ENCODE measurements at regions not wholly inside any gene's neighbourhood (a gene's known extent, or its start where the extent isn't known, plus 50 kb on each side); places are given as distances from the start of the nearest gene placed in this dataset.

DNA sequence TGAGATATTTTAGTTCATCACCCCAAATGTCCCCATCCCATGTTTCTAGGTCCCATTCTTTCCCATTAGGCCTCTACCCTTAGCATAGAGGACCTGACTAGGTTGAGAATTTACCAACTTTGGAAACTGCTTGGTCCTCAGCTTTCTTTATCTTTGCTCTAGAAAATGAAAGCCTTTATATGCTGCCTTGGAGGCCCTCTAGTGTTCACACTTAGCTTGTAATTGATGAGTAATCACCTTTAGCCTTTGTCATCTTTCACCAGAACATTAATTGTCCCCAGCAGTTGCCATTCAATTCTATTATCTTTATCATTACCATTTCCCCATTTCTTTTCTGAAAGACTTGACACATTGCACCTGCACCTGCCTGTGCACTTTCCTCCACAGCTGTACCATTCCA is 589.2 kb upstream of the NR3C2 start:
- peak; percentile 69 for ATAC-seq

DNA sequence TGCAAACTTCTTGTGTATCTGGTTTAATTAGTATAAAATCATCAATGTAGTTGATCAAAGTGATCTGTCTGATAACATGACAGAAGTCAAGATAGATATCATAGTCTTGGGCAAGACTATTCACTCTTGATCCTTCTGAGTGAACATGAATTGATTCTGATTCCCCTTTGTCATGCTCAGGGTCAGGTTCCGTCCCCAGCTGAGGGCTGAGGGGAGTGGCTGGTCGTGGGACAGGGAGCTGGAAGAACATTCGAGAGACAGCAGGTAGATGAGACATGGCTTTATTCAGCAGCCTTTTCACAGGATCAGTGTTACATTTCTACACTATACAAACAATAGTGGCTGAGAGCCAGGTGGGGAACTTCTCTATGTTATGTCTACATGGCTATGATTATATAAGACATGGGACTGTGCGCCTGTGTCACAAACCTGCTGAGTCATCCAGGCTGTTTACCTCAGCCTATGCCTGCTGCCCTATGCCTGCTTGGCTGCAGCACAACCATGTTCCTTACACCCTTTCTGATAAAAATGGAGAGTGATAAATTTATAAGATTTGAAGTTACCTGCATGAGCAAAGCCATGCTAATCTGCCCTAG is 586.9 kb upstream of the NR3C2 start:
- ATAC-seq, result peak; percentile 65

DNA sequence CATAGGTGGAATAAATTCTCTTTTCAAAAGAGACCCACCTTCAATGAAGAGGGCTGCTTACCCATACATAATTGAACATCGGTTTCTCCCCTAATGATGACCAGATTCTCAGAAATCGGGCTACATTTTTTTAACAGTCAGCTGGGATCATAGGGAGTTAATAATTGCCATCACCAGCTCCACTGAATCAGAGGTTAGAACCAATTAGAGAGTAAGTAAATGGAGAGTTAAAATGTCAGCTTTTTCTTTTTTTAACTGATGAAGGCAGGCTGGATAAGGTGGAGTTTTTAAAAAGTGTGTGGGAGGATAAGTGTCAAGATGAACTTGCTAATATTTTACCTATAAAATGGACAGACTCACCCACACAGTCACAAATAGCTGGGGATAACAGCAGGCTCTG is 584.5 kb upstream of the NR3C2 start:
- ATAC-seq, result no peak

DNA sequence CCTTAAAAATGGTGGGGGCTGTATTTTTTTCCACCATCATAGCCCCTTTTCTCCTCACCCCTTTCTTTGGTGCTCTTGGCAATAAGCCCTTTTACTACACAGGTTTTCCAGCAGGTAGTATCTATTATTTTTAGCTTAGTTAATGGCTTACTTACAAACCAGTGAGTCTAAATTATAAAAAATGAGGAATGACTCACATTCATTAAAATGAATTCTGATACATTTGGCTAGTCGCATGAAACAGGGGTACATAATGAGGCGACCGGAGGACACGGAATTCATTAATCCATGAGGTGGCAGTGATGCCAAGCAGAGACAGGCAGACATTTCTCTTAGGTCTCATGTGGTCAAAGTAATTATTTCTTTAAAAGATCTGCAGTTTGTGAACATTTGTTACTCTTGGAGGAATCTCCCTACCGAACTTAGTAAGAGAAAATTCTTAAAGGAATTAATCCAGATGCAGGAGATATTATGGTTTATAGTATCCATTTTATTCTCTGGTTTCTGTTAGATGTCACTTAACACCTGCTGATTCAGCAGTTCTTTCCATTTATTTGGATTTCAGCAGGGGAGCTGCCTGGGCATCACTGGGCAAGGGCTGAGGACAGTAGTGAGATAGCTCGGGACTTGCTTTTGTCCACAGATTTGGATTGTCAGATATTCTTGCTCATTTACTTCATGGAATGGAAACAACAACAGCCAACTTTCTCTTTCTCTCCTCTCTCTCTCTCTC is 575.0 kb upstream of the NR3C2 start:
- ATAC-seq, result no peak

DNA sequence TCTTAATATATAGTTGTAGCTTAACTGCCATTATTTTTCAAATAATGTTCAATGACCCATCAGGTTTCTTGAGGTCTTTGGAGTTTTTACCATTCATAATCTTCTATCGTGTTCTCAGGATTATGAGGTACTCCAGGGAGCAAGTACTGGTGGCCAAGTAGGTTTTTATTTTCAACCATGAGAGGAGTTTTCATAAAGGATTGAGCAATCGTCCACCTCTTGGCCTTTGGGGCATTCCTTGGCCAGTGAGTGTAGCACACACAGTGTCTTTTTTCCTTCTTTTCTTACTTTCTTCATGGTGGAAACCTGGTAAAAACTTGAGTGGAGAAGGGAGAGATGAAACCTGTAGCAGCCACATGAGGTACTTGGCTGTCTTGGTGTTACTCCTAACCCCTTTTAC is 567.0 kb upstream of the NR3C2 start:
- no peak for ATAC-seq

DNA sequence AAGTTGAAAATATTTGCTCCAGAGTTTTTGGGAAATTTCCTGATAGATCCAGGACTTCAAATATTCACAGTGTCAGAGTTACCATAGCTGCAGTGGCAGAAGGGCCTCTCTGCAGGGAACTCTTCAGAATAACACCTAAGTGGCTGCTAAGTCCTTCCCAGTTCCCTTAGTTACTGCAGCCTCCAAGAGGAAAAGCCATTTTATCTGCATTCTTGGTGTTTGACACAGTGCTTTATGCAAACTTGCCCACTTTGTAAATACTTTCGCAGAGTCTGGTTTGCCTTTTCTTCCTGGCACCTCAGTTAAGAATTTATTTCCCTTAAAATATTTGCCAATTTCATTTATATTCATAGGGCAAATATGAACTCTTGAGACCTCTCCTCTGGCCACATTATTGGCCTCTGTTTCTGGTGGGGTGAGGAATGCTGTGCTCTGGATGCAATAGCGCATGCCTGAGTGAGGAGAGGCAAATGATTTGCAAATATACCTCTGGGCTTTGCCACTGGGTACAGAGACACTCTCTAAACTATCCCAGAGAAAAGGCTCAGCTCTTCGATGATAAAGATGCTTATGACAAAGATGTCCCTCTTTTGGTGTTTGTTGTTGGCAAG is 566.3 kb upstream of the NR3C2 start:
- no peak for ATAC-seq

DNA sequence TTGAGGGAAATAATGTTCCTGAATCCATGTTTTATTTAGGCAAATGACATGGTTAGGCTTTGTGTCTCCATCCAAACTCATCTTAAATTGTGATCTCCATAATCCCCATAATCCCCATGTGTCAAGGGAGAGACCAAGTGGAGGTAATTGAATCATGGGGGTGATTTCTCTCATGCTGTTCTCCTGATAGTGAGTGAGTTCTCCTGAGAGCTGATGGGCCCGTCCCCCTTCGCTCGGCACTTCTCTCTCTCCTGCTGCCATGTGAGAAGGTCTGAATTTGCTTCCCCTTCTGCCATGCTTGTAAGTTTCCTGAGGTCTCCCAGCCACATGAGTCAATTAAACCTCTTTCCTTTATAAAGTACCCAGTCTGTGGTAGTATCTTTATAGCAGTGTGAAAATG is 563.0 kb upstream of the NR3C2 start:
- ATAC-seq, result no peak

DNA sequence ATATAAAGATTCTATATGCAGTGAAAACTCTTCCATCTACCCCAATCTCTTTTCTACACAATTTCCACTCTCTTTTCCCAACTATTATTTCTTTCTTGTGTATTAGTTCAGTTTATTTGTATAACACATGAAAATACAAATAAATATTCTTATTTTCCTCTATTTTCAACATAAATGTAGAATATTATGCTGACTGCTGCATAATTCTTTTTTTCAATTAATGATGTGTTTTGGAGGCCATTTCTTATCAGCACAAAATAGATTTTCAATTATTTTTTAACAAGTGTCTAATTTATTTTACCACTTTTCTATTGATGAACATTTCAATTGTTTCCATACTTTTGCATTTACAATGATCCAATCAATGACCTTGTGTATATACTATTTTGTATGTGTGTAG is 557.7 kb upstream of the NR3C2 start:
- ATAC-seq, result no peak

DNA sequence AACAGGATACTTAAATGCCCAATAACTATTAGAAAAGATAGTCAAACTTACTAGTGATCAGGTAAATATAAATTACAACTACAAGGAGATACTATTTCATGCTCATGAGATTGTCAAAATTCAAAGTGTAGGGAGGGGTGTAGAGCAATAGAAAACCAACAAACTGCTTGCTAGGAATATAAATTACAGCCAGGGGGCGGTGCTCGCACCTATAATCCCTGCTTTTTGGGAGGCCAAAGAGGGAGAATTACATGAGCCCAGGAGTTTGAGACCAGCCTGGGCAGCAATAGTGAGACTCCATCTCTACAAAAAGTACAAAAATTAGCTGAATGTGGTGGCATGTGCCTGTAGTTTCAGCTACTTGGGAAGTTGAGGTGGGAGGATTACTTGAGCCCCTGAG is 556.5 kb upstream of the NR3C2 start:
- ATAC-seq, result no peak

DNA sequence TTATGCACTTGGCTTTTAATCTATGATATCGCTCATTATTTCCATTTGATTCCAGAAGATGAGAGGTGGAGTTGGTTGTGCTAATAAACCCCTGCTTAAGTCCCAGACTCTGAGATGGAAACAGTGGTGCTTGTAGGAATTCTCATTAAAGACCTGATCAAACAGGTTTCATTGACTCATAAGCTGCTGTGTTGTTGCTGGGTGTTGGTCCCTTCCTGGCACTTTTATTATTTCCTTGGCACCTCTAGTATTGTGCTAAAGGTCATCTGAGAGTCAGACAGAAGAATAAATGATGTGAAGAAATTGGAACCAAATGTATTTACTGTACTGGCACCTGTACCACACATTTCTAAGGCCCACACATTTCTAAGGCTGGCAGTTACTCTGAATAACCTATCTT is 544.7 kb upstream of the NR3C2 start:
- ATAC-seq, result peak; percentile 99

DNA sequence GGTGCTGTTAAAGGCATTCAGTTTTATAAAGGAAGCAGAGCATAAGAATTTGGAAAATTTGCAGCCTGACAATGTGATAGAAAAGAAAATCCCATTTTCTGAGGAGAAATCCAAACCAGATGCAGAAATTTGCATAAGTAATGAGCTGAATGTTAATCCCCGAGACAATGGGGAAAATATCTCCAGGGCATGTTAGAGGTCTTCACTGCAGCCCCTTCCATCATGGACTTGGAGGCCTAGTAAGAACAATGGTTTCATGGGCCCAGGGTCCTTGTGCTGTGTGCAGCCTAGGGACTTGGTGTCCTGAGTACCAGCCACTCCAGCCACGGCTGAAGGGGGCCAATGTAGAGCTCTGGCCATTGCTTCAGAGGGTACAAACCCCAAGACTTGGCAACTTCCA is 542.7 kb upstream of the NR3C2 start:
- ATAC-seq, result no peak

DNA sequence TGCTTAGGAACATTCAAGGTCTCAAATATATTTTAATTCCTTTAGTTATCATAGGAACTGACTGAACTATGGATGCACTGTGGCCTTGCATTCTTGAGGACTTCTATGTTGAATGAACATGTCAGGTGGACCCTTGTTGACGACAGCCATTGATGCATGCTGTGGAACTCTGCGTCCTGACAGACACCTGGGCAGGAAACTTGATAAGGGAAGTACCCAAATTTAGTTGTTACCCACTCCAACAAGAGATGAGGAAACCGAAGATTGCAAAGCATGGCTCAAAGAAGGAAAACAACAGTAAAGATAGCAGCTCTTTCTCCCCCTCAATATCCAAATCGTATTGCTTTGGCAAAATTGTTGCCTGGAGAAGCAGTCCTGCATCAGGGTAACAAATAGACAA is 540.0 kb upstream of the NR3C2 start:
- ATAC-seq, result no peak

DNA sequence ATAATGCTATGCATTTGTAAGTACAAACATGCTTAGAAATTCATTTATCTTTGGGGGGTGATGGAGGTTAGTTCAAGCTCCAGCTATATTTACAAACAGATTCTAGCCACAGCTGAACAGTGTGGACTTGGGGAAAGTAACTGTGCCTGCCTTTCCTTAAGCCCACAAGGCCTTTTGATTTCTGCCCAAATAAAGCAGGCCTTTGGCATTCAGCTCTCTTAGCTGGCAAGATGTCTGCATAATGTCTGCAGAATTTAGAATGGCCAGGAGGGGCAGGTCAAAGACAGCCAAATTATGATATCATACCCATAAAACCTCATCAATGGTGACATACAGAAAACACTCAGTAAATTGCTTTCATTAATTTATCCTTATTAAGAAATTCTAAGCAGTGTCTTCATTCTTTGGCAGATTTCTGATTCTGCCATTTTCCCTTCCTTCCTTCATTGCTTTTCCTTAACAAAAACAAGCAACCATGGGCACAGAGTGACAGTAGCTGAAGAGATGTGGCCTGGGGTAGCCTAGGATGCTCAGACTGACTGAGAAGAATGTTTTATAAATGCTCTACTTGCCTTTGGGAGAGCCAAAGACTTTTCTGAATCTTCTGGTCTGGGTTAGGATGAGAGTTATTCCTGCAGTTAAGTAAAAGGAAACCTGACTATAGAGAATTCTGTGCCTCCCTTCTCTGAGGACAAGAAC is 538.7 kb upstream of the NR3C2 start:
- no peak for ATAC-seq

DNA sequence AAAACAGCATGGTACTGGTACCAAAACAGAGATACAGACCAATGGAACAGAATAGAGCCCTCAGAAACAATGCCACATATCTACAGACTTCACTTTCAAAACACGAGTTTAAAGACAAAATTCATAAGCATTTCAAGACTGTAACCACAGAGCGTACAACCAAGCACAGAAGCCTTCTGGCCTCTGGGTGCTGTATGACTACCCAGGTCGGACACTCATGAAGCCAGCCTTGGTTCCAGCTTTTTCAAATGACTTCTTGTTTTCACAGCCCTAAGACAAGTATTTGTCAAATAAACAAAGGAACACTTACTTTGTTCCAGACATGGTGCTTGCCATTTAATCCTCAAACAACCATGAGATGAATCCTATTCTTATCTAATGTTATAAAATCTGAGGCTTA is 536.1 kb upstream of the NR3C2 start:
- ATAC-seq, result peak; percentile 26

DNA sequence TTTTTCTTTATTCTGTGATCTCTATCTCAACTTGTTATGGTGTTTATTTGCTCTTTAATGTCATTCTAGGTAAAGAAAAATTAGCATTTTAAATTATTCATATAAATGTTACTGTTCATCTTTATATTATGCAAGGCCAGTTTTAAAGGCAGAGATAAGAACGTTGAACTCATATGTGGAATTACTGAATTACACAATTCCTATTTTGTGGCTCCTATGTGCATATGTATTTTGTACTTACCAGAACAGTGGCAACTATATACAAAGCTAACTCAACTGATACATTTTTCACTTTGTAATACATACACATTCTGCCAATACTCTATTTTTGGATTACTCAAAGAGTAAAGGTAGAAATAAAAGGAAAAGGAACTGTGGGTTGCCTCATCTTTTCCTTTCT is 533.2 kb upstream of the NR3C2 start:
- no peak for ATAC-seq

DNA sequence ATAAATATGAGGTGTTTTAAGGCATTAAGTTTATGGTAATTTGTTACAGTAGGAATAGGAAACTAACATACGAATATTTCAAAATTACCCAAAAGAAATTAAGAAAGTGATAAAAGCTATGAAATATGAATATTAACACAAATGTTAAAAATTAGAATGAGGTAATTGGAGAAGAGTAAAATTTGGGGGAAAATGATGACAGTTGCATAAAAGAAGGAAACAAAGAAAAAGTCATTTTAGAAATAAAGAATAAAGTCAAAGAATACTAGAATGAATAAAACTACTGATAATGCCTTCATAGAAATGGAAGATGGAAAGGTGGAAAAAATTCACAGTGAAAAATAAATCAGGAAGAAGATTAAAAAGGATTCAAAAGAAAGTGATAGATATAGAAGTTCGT is 522.9 kb upstream of the NR3C2 start:
- no peak for ATAC-seq

DNA sequence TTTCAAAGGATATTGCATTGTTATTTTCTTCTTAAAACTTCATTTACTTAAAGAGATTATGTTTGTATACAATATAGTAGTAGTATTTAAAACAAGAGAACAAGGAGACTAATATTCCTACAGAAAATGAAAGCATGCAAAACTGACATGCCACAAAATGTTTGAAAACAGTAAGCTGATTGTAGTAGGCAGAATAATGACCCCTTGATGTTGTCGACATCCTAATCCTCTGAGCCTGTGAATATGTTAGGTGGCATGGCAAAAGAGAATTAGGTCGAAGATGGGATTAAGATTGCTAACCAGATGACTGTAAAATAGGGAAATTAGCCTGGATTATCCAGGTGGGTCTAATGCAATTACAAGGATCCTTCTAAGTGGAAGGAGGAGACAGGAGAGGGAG is 522.2 kb upstream of the NR3C2 start:
- ATAC-seq, result no peak

DNA sequence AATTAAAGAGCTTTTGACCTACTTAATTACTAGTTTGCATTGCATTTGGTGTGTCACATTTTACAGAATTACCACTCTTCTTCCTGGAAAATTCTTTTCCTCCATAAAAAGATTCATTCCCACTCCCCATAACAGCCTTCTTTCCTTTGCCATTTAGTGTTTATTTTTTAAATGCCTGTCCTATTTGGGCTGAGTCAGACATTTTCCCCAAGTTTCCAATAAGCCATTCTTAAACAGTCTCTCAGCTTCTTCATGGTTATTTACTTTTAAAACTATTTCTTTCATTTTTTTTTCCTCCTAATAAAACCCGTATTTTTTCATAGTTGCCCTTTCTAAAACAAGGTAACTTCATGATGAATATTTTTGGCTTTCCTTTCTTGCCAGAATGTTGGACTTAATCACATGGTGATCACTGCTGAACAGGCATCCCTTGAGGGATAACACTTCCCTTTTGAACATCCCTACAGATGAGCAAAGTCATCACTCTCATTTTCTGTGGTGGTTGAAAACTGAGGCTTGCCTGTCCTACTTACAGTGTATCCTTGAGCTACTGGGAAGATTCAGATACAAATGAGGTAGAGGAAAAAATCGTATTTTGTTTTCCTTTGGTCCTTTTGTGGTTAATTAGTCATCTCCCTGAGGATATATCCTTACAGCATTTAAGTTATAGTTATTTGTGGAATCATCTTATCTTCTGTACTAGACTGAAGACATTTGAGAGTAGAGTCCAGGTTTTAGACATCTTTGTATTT is 520.5 kb upstream of the NR3C2 start:
- ATAC-seq, result no peak

DNA sequence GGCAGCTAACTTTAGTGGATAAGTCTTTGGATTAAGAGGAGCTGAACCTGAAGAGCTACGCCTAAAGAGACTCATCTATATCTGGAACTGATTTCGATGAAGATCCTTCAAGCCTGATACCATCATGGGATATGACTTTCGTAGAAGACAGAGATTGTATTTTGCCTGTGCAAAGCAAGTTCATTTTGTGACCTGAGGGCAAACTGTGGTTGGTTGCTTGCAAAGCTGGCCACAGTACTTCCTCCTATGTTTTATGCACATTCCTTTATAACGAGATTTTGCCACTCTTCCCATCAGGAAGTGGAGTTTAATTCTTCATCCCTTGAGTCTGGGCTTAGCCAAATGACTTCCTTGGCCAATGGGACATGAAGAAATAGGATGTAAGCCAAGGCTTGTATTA is 519.3 kb upstream of the NR3C2 start:
- ATAC-seq, result no peak

DNA sequence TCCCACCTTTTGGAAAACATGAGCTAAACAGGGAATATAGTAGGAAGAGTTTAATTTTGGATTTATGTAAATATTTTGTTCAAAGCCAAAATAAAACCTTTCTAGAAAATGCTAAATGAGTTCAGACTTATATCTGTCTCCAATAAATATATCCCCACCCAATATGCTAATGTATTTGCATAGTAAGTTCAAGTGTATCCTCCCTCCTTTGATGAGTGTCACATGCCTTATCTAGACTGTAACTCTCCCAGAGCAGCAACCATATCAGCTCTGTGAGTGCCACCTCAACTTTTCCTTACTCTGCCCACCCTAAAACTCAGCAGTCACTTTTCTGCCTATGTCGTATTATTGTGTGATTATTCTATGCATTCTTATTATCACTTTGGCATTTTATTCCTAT is 516.1 kb upstream of the NR3C2 start:
- ATAC-seq, result no peak

DNA sequence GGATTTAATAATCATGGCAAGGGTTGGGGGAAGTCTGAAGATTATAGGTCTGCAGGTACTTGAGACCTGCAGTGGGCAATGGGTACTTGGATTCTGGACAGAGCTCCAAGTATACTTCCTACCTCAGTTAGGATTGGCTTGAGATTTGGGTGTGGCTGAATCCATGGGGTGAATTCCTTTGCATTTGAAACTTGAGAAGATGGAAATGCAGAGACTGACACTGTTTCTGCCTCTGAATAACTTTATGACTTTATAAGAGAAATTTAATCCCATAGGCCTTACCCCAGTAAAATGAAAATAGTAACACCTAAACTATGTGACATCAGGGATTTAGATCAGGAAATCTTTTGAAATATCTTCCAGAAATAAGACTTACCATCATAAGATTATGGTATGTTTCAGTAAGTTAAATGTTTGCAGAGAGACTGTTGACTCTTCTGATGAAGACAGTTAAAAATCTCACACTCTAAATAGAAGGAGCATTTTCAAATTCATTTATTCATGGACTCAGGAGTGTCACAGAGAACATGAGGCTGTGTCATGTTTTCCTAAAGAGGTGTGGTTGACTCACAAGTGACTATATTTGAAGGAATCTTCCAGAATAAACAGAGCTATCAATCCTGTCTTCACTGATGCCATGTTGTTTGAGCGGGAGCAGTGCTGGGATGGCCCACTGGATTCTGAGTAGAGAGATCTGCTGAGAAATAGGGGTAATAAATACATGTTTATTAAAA is 513.5 kb upstream of the NR3C2 start:
- peak; percentile 31 for ATAC-seq

DNA sequence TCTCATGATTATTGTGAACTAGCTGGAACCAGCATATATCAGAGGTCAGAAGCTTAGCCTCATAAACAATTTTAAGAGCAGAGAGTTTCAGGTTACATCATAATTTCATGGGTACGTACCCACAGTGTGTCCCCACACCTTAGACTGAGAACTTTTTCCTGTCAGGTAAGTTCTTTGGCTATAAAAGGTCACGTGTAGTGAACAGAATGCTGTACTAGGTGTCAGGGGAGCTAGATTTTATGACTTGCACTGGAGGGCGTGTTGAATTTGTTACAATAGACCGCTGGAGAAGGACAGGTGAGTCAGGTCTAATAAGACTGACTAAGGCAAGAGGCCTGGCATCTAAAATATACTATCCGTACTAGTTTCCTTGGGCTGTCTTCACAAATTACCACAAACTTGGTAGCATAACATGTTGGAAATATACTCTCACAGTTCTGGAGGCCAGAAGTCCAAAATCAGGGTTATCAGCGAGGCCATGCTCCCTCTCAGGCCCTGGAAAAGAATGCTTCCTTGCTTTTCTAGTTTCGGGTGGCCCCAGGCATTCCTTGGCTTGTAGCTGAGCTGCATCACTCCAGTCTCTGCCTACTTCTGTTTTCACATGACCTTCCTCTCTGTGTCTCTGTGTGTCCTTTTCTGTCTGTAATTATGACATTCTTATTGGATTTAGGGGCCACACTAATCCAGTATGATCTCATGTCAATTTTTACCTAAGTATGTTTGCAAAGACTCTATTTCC is 512.0 kb upstream of the NR3C2 start:
- peak; percentile 97 for ATAC-seq

Measured in esophagus mucosa (tissue), 1 donor.